ENCODE measurements at regions not wholly inside any gene's neighbourhood (a gene's known extent, or its start where the extent isn't known, plus 50 kb on each side); places are given as distances from the start of the nearest gene placed in this dataset.
"Not testable (repeated sequence)": the region's sequence is repeated elsewhere in the genome, so short reads cannot be mapped to it uniquely, and the experiment has no call there.

GRCh38 chr2:154963511-154963910 lies 265.0 kb downstream of the KCNJ3 start:
- Histone ChIP-seq H3K27me3 (no peaks in the 10 kb centered on the region), H3K4me3 (no peak overlapping the region), H3K4me1 (no peaks in the 10 kb centered on the region), H3K36me3 (no peaks in the 10 kb centered on the region), H3K9me3 (replicated peaks) (no peaks in the 10 kb centered on the region), H3K27ac (no peak overlapping the region)
- no peak for DNase-seq

- H3K27ac ChIP-seq = no peak overlapping the region
These were observed 263.2 kb downstream of the KCNJ3 start for GRCh38 chr2:154961676-154962075.

GRCh38 chr2:154960802-154961583 lies 262.5 kb downstream of the KCNJ3 start:
- Histone ChIP-seq H3K36me3 (no peaks in the 10 kb centered on the region), H3K4me1 (no peaks in the 10 kb centered on the region), H3K4me3 (no peak overlapping the region), H3K9me3 (replicated peaks) (no peaks in the 10 kb centered on the region), H3K27me3 (no peaks in the 10 kb centered on the region), H3K27ac (no peak overlapping the region)
- no peak for DNase-seq

More at GRCh38 chr2:154961676-154962075, 263.2 kb downstream of the KCNJ3 start:
- Histone ChIP-seq H3K9me3 (replicated peaks) (no peaks in the 10 kb centered on the region), H3K4me1 (no peaks in the 10 kb centered on the region), H3K27me3 (no peaks in the 10 kb centered on the region), H3K36me3 (no peaks in the 10 kb centered on the region), H3K4me3 (no peak overlapping the region)
- DNase-seq = no peak

GRCh38 chr2:154952346-154952980 lies 254.0 kb downstream of the KCNJ3 start:
- Histone ChIP-seq H3K36me3 (no peaks in the 10 kb centered on the region), H3K4me3 (no peak overlapping the region), H3K27ac (no peak overlapping the region), H3K4me1 (no peaks in the 10 kb centered on the region), H3K27me3 (no peaks in the 10 kb centered on the region), H3K9me3 (replicated peaks) (no peaks in the 10 kb centered on the region)
- DNase-seq = no peak

- not testable (repeated sequence) for H3K9me3 ChIP-seq (replicated peaks); H3K36me3 ChIP-seq; DNase-seq; H3K4me3 ChIP-seq; H3K27me3 ChIP-seq; H3K27ac ChIP-seq; H3K4me1 ChIP-seq
These were observed 248.9 kb downstream of the KCNJ3 start for GRCh38 chr2:154947416-154947815.

GRCh38 chr2:154945984-154946383 lies 247.5 kb downstream of the KCNJ3 start:
- Histone ChIP-seq H3K27me3 (no peaks in the 10 kb centered on the region), H3K9me3 (replicated peaks) (no peaks in the 10 kb centered on the region), H3K36me3 (no peaks in the 10 kb centered on the region), H3K4me1 (no peaks in the 10 kb centered on the region), H3K4me3 (no peak overlapping the region), H3K27ac (no peak overlapping the region)
- no peak for DNase-seq

GRCh38 chr2:154941379-154941778 lies 242.9 kb downstream of the KCNJ3 start:
- DNase-seq = no peak
- Histone ChIP-seq H3K27me3 (no peaks in the 10 kb centered on the region), H3K4me1 (no peaks in the 10 kb centered on the region), H3K9me3 (replicated peaks) (no peaks in the 10 kb centered on the region), H3K36me3 (no peaks in the 10 kb centered on the region), H3K4me3 (no peak overlapping the region), H3K27ac (no peak overlapping the region)

GRCh38 chr2:154934213-154934612 lies 235.7 kb downstream of the KCNJ3 start:
- no peak for DNase-seq
- no peaks in the 10 kb centered on the region for H3K36me3 ChIP-seq
- H3K9me3 ChIP-seq (replicated peaks) = no peaks in the 10 kb centered on the region
- H3K4me1 ChIP-seq = no peaks in the 10 kb centered on the region
- no peak overlapping the region for H3K27ac ChIP-seq
- H3K4me3 ChIP-seq = no peak overlapping the region
- H3K27me3 ChIP-seq = no peaks in the 10 kb centered on the region

GRCh38 chr2:154924531-154924930 lies 226.0 kb downstream of the KCNJ3 start:
- Histone ChIP-seq H3K27ac (no peak overlapping the region), H3K36me3 (no peaks in the 10 kb centered on the region), H3K9me3 (replicated peaks) (no peaks in the 10 kb centered on the region), H3K4me1 (no peaks in the 10 kb centered on the region), H3K4me3 (no peak overlapping the region), H3K27me3 (no peaks in the 10 kb centered on the region)
- DNase-seq = no peak

GRCh38 chr2:154914561-154914960 lies 216.1 kb downstream of the KCNJ3 start:
- Histone ChIP-seq H3K36me3 (no peaks in the 10 kb centered on the region), H3K4me1 (no peaks in the 10 kb centered on the region), H3K27me3 (no peaks in the 10 kb centered on the region), H3K4me3 (no peak overlapping the region), H3K27ac (no peak overlapping the region), H3K9me3 (replicated peaks) (no peaks in the 10 kb centered on the region)
- DNase-seq = no peak

GRCh38 chr2:154912215-154912614 lies 213.7 kb downstream of the KCNJ3 start:
- DNase-seq = no peak
- Histone ChIP-seq H3K36me3 (no peaks in the 10 kb centered on the region), H3K27ac (no peak overlapping the region), H3K9me3 (replicated peaks) (no peaks in the 10 kb centered on the region), H3K4me1 (no peaks in the 10 kb centered on the region), H3K4me3 (no peak overlapping the region), H3K27me3 (no peaks in the 10 kb centered on the region)

GRCh38 chr2:154911729-154912128 lies 213.2 kb downstream of the KCNJ3 start:
- Histone ChIP-seq H3K36me3 (no peaks in the 10 kb centered on the region), H3K4me1 (no peaks in the 10 kb centered on the region), H3K27ac (no peak overlapping the region), H3K27me3 (no peaks in the 10 kb centered on the region), H3K4me3 (no peak overlapping the region), H3K9me3 (replicated peaks) (no peaks in the 10 kb centered on the region)
- no peak for DNase-seq

GRCh38 chr2:154910701-154911100 lies 212.2 kb downstream of the KCNJ3 start:
- Histone ChIP-seq H3K4me1 (no peaks in the 10 kb centered on the region), H3K4me3 (no peak overlapping the region), H3K27me3 (no peaks in the 10 kb centered on the region), H3K27ac (no peak overlapping the region), H3K36me3 (no peaks in the 10 kb centered on the region), H3K9me3 (replicated peaks) (no peaks in the 10 kb centered on the region)
- DNase-seq = no peak

- Histone ChIP-seq H3K27ac (no peak overlapping the region), H3K9me3 (replicated peaks) (no peaks in the 10 kb centered on the region), H3K36me3 (no peaks in the 10 kb centered on the region), H3K27me3 (no peaks in the 10 kb centered on the region), H3K4me3 (no peak overlapping the region), H3K4me1 (no peaks in the 10 kb centered on the region)
- no peak for DNase-seq
These were observed 209.8 kb downstream of the KCNJ3 start for GRCh38 chr2:154908327-154908726.

Data from SJCRH30 (cell line).